Activated naive CD4-positive, alpha-beta T cell treated with anti-CD3 and anti-CD28 coated beads, Interleukin-2, amount 10 ng/mL, durations not matched to agents 7 days and 5 days (primary cell): ENCODE measurements at regions not wholly inside any gene's neighbourhood (a gene's known extent, or its start where the extent isn't known, plus 50 kb on each side); places are given as distances from the start of the nearest gene placed in this dataset.
"Not testable (repeated sequence)": the region's sequence is repeated elsewhere in the genome, so short reads cannot be mapped to it uniquely, and the experiment has no call there.

Source experiments
- CTCF ChIA-PET: fragments of 350-600 bp; sonication (Branson Sonifier 250); formaldehyde crosslinking; loops from one replicate; lab custom pipeline; 2021; ENCODE audit warnings: antibody characterized with exemption; lab: Charles Lee
- DNase-seq: peaks from one replicate; pipeline ENCODE4 v3.0.0-alpha.2; 2020
- H3K27ac Mint-ChIP-seq: one replicate; pipeline ENCODE4 v1.8.0; 2021; ENCODE audit warnings: mild to moderate bottlenecking, moderate library complexity, mixed read lengths
- H3K27me3 Mint-ChIP-seq: one replicate; pipeline ENCODE4 v1.8.0; 2021; ENCODE audit warnings: mild to moderate bottlenecking, mixed read lengths
- H3K36me3 Mint-ChIP-seq: one replicate; pipeline ENCODE4 v1.8.0; 2021; ENCODE audit warnings: mixed read lengths
- H3K4me1 Mint-ChIP-seq: one replicate; pipeline ENCODE4 v1.8.0; 2021; ENCODE audit warnings: mixed read lengths
- H3K4me3 Mint-ChIP-seq: one replicate; pipeline ENCODE4 v1.8.0; 2021; ENCODE audit warnings: mild to moderate bottlenecking, moderate library complexity, mixed read lengths
- H3K9me3 Mint-ChIP-seq: one replicate; pipeline ENCODE4 v1.8.0; 2021; ENCODE audit warnings: mixed read lengths

DNA sequence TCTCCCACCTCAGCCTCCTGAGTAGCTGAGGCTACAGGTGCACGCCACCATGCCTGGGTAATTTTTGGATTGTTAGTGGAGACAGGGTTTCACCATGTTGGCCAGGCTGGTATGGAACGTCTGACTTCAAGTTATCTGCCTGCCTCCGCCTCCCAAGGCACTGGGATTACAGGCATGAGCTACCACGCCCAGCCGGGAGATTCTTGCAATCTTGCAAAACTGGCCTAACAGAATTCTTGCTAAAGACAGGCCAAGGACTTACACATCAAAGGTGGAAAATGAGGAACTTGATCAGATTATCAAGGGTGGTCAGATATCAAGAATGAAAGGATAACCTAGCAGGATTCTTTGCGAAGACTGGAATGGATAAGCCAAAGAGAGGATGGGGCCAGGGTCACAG, 98.3 kb upstream of the TIAM1 start:
- CTCF ChIA-PET = no interaction called here
- no peak for DNase-seq
- Mint-ChIP-seq H3K27me3 (no peaks in the 10 kb centered on the region), H3K4me1 (peaks cover 34% of the 10 kb centered on the region), H3K4me3 (no peak overlapping the region), H3K36me3 (peaks cover 32% of the 10 kb centered on the region), H3K9me3 (peaks cover 33% of the 10 kb centered on the region), H3K27ac (no peak overlapping the region)

- Mint-ChIP-seq H3K9me3 (no peaks in the 10 kb centered on the region), H3K4me1 (peaks cover 18% of the 10 kb centered on the region), H3K36me3 (peaks cover 9% of the 10 kb centered on the region), H3K4me3 (no peak overlapping the region), H3K27ac (no peak overlapping the region), H3K27me3 (no peaks in the 10 kb centered on the region)
- no peak for DNase-seq
- CTCF ChIA-PET = no interaction called here
These were observed 85.4 kb upstream of the TIAM1 start for GRCh38 chr21:31429506-31429905.

DNA sequence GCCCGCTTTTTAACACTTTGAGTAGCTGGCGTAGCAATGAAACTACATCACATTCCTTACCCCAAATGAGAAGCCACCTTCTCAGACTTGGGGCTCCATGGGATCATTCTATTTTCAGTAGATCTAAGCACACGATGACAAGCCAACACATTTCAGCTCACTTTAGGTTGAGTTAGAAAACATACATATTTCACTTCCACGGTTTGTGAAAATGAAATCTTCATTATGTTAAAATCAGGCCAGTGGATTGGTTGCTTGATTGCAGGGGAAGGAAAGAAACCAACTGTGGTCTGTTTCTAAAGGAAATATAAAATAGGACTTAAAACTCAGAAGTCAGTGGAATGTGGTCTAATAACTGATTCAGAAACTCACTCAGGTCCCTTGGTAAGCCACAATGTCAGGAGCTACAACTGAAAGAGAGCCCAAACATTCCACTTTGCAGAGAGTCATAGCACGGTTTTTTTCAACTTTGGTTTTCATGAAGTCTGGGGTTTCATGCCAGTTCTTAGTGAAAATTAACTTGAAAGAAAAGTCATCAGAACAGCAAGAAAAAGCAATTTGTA, 82.3 kb upstream of the TIAM1 start:
- Mint-ChIP-seq H3K27ac (peak overlapping the region; percentile 66), H3K27me3 (peaks cover 7% of the 10 kb centered on the region), H3K4me1 (peaks cover 18% of the 10 kb centered on the region), H3K36me3 (peaks cover 6% of the 10 kb centered on the region), H3K9me3 (no peaks in the 10 kb centered on the region), H3K4me3 (no peak overlapping the region)
- DNase-seq = no peak
- CTCF ChIA-PET = interaction anchor here (0.9 kb wide), 1 partner anchor 11 kb away, joined by 3 read pairs; no protein-coding TSS in a partner anchor

DNA sequence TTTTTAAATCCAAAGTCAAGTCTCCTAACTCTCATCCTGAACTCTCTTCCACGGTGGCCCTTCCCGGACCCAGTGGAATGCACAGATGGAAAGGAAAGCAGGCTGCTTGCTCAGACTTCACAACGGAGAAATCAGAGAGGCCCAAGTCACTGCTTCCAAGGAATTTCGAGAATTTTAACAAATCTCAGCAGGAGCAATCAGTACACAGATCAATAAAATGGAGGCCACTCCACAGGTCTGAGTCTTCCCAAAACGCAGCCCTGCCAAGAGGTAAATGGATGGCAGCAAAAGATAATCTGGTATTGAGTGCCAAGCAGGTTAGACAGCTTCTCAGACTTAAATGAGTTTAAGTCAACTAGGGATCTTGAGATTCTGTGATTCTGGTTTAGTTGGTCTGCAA, 81.1 kb upstream of the TIAM1 start:
- H3K4me3 Mint-ChIP-seq = no peak overlapping the region
- peaks cover 6% of the 10 kb centered on the region for H3K36me3 Mint-ChIP-seq
- H3K9me3 Mint-ChIP-seq = no peaks in the 10 kb centered on the region
- H3K4me1 Mint-ChIP-seq = peaks cover 18% of the 10 kb centered on the region
- H3K27me3 Mint-ChIP-seq = peaks cover 8% of the 10 kb centered on the region
- no peak overlapping the region for H3K27ac Mint-ChIP-seq
- CTCF ChIA-PET = no interaction called here
- no peak for DNase-seq

DNA sequence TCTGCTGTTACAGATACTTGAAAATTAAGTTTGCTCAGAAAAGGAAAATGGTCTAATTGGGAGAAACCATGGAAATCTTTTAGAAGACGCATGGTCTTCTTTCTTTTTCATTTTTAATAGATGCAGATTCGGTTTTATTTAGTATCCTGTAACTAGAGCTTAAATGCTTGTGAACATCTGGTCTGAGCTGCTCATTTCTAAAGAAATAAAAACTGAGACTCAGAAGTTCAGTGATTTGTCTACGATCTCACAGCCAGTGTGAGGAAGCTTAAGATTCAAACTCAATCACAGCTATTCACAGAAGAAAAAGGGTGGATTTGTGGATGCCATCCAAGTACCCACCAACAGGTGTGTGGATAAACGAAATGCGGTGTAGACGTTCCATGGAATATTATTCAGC, 80.0 kb upstream of the TIAM1 start:
- Mint-ChIP-seq H3K4me3 (no peak overlapping the region), H3K4me1 (peaks cover 18% of the 10 kb centered on the region), H3K9me3 (no peaks in the 10 kb centered on the region), H3K36me3 (peaks cover 3% of the 10 kb centered on the region), H3K27me3 (peaks cover 8% of the 10 kb centered on the region), H3K27ac (no peak overlapping the region)
- no peak for DNase-seq
- CTCF ChIA-PET = no interaction called here

DNA sequence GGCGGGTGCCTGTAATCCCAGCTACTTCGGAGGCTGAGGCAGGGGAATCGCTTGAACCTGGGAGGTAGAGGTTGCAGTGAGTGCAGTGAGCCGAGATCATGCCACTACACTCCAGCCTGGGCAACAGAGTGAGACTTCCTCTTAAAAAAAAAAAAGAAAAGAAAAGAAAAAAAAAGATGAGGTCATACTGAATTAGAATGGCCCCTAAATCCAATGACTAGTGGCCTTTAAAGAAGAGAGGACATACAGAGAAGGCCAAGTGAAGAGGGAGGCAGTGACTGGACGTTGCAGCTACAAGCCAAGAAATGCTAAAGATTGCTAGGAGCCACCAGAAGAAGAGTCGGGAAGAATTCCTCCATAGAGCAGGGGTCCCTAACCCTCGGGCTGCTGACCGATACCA, 76.9 kb upstream of the TIAM1 start:
- Mint-ChIP-seq H3K4me3 (no peak overlapping the region), H3K27ac (no peak overlapping the region), H3K9me3 (peaks cover 9% of the 10 kb centered on the region), H3K27me3 (peaks cover 14% of the 10 kb centered on the region), H3K4me1 (peaks cover 3% of the 10 kb centered on the region), H3K36me3 (peaks cover 14% of the 10 kb centered on the region)
- no peak for DNase-seq
- CTCF ChIA-PET = no interaction called here

DNA sequence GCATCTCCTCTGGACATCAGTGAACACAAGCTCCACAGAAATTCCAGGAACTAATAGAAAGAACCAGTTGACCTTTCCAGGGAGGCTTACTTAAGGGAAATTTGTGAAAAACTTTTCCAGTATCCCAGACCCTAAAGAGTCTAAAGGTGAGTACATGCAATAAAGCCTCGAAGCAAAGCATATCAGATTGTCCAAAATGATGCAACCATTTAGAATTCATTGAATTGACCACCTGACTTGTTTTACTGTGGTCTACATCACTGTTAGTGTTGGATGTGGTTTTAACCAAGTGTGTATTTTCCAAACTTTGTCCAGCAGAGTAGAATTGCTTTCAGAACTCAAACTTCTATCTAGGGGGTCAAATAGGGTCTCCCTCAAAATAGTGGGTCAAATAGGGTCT, 76.3 kb upstream of the TIAM1 start:
- CTCF ChIA-PET = no interaction called here
- Mint-ChIP-seq H3K4me1 (no peaks in the 10 kb centered on the region), H3K4me3 (no peak overlapping the region)

DNA sequence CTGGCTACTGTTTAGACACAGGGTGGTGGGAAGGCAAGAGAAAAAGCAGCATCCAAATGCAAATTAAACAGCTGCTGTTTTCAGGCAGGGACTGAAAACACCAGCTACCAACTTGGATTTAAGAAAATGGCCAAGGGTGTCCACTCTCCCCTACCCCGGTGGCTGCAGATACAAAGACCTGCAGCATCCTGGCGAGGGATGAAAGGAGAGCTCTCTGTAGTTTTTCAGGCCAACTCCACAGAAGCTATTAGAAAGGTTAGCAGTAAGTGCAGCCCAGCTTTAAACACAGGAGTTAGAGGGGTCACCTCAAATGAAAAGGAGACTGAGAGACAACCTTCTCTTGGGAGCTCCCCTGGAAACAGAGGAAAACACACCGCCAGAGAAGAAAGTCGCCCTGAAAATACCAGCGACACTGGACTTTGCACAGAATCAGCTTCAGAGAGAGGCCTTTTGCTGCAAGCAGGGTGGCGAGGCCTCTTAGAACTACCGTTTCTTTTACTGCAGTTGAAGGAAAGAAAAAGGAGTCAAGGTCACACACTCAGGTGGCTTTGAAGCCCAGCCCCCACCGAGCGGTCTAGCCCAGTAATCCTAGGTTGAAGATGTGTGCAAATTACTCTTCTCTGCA, 74.4 kb upstream of the TIAM1 start:
- H3K27me3 Mint-ChIP-seq = peaks cover 16% of the 10 kb centered on the region
- H3K9me3 Mint-ChIP-seq = peaks cover 10% of the 10 kb centered on the region
- no peak for DNase-seq
- CTCF ChIA-PET = no interaction called here
- H3K36me3 Mint-ChIP-seq = peaks cover 17% of the 10 kb centered on the region
- no peak overlapping the region for H3K4me3 Mint-ChIP-seq
- H3K4me1 Mint-ChIP-seq = no peaks in the 10 kb centered on the region
- H3K27ac Mint-ChIP-seq = no peak overlapping the region

More for the DNA sequence above, 76.3 kb upstream of the TIAM1 start:
- peaks cover 17% of the 10 kb centered on the region for H3K36me3 Mint-ChIP-seq
- peaks cover 16% of the 10 kb centered on the region for H3K27me3 Mint-ChIP-seq
- H3K9me3 Mint-ChIP-seq = peaks cover 10% of the 10 kb centered on the region
- no peak overlapping the region for H3K27ac Mint-ChIP-seq
- DNase-seq = no peak

DNA sequence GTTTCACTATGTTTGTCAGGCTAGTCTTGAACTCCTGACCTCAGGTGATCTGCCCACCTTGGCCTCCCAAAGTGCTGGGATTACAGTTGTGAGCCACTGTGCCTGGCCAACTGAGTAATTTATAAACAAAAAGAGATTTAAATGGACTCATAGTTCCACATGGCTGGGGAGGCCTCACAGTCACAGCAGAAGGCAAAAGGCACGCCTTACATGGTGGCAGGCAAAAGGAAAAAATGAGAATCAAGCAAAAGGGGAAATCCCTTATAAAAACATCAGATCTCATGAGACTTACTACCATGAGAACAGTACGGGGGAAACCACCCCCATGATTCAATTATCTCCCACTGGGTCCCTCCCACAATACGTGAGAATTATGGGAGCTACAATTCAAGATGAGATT, 73.2 kb upstream of the TIAM1 start:
- Mint-ChIP-seq H3K27me3 (peaks cover 11% of the 10 kb centered on the region), H3K36me3 (peaks cover 17% of the 10 kb centered on the region)
- DNase-seq, CTCF ChIA-PET, H3K9me3 Mint-ChIP-seq, H3K4me3 Mint-ChIP-seq, H3K27ac Mint-ChIP-seq, H3K4me1 Mint-ChIP-seq: not testable (repeated sequence)

DNA sequence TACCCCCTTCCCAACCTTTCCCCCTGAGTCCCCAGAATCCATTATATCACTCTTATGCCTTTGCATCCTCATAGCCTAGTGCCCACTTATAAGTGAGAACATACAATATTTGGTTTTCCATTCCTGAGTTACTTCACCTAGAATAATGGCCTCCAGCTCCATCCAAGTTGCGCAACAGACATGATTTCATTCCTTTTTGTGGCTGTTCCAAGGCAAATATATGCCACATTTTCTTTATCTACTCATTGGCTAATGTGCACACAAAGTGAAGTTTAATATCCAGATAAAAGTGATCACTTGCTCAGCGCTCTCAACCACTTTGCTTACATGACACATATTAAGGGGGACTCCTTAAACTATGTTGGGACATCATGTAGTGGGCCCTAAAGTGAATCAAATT, 72.4 kb upstream of the TIAM1 start:
- Mint-ChIP-seq H3K4me3 (no peak overlapping the region), H3K36me3 (peaks cover 19% of the 10 kb centered on the region), H3K27me3 (peaks cover 10% of the 10 kb centered on the region), H3K9me3 (peaks cover 10% of the 10 kb centered on the region), H3K27ac (no peak overlapping the region), H3K4me1 (peaks cover 5% of the 10 kb centered on the region)
- CTCF ChIA-PET = no interaction called here
- DNase-seq = no peak

GRCh38 chr21:31414263-31415000, 70.4 kb upstream of the TIAM1 start:
- Mint-ChIP-seq H3K4me1 (peaks cover 5% of the 10 kb centered on the region), H3K27ac (no peak overlapping the region), H3K27me3 (peaks cover 7% of the 10 kb centered on the region), H3K4me3 (no peak overlapping the region), H3K36me3 (peaks cover 19% of the 10 kb centered on the region), H3K9me3 (peaks cover 10% of the 10 kb centered on the region)
- no peak for DNase-seq
- CTCF ChIA-PET = interaction anchor here (0.6 kb wide), 1 partner anchor 166 kb away, joined by 3 read pairs; no protein-coding TSS in a partner anchor

GRCh38 chr21:31413698-31414097, 69.6 kb upstream of the TIAM1 start:
- H3K4me3 Mint-ChIP-seq = no peak overlapping the region
- CTCF ChIA-PET = no interaction called here
- H3K9me3 Mint-ChIP-seq = peaks cover 10% of the 10 kb centered on the region
- H3K4me1 Mint-ChIP-seq = peaks cover 6% of the 10 kb centered on the region
- DNase-seq = no peak
- peaks cover 4% of the 10 kb centered on the region for H3K27me3 Mint-ChIP-seq
- H3K36me3 Mint-ChIP-seq = peaks cover 16% of the 10 kb centered on the region
- H3K27ac Mint-ChIP-seq = no peak overlapping the region

DNA sequence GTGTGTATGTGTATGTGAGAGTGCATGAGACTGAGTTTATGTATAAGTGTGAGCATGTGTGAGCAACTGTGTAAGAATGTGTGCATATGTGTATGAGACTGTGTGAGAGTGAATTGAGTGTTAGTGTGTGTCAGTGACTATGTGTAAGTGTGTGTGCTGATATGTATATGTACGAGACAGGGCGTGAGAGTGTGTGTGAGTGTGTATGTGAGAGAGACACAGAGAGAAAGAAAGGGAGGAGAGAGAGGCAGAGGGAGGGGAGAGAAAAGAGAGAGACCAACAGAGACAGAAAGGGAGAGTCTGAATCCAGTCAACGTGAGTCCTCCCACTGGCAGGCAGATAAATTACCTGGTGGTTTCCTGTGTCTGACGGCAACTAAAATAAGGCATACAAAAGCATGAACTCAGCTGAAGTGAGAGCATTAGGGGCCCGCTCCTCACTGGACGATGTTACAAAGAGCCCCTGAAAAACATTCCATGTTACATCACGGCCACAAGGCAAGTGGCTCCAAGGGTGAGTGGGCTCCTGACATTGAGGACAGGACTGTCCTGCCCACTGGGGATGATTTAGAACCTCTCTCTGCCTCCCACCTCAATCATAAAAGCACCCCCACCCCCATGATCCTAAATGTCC, 66.6 kb upstream of the TIAM1 start:
- CTCF ChIA-PET = interaction anchor here (0.8 to 1.7 kb wide), 2 partner anchors 36 to 148 kb away, joined by 3 to 5 read pairs; no protein-coding TSS in a partner anchor
- peak; percentile 50 for DNase-seq
- peaks cover 6% of the 10 kb centered on the region for H3K36me3 Mint-ChIP-seq

GRCh38 chr21:31409831-31410487, 65.9 kb upstream of the TIAM1 start:
- peaks cover 17% of the 10 kb centered on the region for H3K4me1 Mint-ChIP-seq
- no peaks in the 10 kb centered on the region for H3K27me3 Mint-ChIP-seq
- no peak overlapping the region for H3K27ac Mint-ChIP-seq
- CTCF ChIA-PET = interaction anchor here (0.6 to 1.7 kb wide), 2 partner anchors 71 to 149 kb away, joined by 3 to 5 read pairs; no protein-coding TSS in a partner anchor
- H3K9me3 Mint-ChIP-seq = no peaks in the 10 kb centered on the region
- H3K36me3 Mint-ChIP-seq = peaks cover 4% of the 10 kb centered on the region
- no peak overlapping the region for H3K4me3 Mint-ChIP-seq
- no peak for DNase-seq

More for the DNA sequence above, 66.6 kb upstream of the TIAM1 start:
- Mint-ChIP-seq H3K27ac (no peak overlapping the region), H3K9me3 (no peaks in the 10 kb centered on the region), H3K4me3 (no peak overlapping the region), H3K4me1 (peaks cover 14% of the 10 kb centered on the region), H3K27me3 (no peaks in the 10 kb centered on the region)
